Uterus (tissue), 2 donors: ENCODE measurements at regions not wholly inside any gene's neighbourhood (a gene's known extent, or its start where the extent isn't known, plus 50 kb on each side); places are given as distances from the start of the nearest gene placed in this dataset.

ENCODE experiments used
- POLR2A ChIP-seq, 2 donors: fragments of 450-650 bp; IDR thresholded peaks; one replicate each; pipeline ENCODE4 v1.6.1; 2016; ENCODE audit warnings: antibody characterized with exemption in 2 of 2, mild to moderate bottlenecking in 1 of 2, moderate library complexity in 1 of 2
- TF ChIP-seq, protein P1 (sequence below), 4 experiments: fragments of 200-600 bp in 2 of 4; fragments of 450-650 bp in 2 of 4; sonication (generic) in 2 of 4; IDR thresholded peaks; one replicate each; pipeline ENCODE4 v1.5.1; 2016 to 2019; ENCODE audit warnings: antibody characterized with exemption in 4 of 4, mild to moderate bottlenecking in 2 of 4, moderate library complexity in 1 of 4

GRCh38 chr3:55177749-55178148 is 249.9 kb upstream of the LRTM1 start:
- TF ChIP-seq POLR2A (IDR thresholded peaks at IDR 0.05) = no peak
- TF ChIP-seq, protein P1, sequence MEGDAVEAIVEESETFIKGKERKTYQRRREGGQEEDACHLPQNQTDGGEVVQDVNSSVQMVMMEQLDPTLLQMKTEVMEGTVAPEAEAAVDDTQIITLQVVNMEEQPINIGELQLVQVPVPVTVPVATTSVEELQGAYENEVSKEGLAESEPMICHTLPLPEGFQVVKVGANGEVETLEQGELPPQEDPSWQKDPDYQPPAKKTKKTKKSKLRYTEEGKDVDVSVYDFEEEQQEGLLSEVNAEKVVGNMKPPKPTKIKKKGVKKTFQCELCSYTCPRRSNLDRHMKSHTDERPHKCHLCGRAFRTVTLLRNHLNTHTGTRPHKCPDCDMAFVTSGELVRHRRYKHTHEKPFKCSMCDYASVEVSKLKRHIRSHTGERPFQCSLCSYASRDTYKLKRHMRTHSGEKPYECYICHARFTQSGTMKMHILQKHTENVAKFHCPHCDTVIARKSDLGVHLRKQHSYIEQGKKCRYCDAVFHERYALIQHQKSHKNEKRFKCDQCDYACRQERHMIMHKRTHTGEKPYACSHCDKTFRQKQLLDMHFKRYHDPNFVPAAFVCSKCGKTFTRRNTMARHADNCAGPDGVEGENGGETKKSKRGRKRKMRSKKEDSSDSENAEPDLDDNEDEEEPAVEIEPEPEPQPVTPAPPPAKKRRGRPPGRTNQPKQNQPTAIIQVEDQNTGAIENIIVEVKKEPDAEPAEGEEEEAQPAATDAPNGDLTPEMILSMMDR (IDR thresholded peaks at IDR 0.05) = no peak
